HG03060 (cell line): ENCODE measurements at regions not wholly inside any gene's neighbourhood (a gene's known extent, or its start where the extent isn't known, plus 50 kb on each side); places are given as distances from the start of the nearest gene placed in this dataset.

Experiments used
- ATAC-seq: cut with Tn5 transposase; IDR thresholded peaks from one replicate; pipeline ENCODE4 v1.9.1; 2021; ENCODE audit warnings: low read depth, moderate number of reproducible peaks; ENCODE audit not compliant: unreplicated experiment

DNA sequence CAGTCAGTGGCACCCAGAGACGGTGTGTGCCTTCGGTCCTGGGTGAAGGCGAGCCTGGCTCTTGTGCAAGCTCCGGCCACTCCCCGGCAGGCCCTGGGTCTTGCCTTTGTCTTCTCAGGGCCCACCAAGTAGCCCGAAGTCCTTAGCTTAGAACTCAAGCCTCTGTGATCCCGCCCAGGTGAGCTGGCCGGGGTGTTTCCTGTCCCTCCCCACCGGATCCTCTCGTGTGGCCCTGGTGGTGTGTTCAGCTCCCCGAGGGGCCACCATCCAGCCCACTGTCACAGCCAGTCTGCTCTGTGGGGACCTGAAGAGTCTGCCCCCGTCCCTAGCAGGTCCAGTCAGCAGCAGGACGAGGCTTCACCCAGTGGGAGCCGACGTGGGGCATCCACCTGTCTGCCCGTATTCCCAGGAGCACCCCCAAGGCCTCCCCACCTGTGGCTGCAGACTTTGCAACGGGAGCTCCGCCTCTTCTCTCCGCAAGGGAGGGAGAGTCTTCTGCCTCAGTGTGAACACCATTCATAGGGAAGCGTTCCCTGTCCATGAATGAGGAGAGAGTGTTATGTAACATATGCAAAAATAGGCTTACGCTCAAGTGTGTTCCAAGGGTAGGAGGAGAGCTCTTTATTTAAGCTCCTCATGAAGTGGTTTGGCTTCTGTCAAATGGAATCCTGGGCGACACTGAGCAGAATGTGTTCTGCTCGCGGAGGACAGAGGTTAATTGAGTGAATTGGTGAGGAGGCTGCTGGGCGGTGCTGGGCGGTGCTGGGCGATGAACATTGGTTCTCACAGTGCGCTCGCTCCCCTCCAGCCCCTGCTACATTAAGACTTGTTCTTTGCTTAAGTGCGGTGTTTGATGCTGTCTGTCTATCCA is 108.9 kb downstream of the CRYAA start:
- no peak for ATAC-seq

DNA sequence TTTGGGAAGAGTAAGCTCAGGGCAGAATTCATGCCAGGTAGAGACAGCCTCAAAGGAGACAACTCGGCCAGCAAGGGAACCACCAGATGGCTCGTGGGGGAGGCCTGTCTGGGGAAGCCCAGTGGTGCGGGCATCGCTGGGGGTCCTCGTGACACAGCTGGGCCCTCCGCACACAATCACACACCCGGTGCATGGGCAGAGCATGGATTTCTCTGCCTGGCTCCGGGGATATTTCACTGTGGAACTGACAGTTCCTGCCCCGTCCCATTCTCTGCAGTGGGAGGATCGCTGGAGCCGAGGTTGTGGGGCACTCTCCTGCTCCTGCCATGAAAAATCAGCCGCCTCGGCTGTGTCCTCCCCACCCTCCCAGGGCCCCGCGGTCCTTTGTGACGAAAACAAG is 108.0 kb downstream of the CRYAA start:
- no peak for ATAC-seq

DNA sequence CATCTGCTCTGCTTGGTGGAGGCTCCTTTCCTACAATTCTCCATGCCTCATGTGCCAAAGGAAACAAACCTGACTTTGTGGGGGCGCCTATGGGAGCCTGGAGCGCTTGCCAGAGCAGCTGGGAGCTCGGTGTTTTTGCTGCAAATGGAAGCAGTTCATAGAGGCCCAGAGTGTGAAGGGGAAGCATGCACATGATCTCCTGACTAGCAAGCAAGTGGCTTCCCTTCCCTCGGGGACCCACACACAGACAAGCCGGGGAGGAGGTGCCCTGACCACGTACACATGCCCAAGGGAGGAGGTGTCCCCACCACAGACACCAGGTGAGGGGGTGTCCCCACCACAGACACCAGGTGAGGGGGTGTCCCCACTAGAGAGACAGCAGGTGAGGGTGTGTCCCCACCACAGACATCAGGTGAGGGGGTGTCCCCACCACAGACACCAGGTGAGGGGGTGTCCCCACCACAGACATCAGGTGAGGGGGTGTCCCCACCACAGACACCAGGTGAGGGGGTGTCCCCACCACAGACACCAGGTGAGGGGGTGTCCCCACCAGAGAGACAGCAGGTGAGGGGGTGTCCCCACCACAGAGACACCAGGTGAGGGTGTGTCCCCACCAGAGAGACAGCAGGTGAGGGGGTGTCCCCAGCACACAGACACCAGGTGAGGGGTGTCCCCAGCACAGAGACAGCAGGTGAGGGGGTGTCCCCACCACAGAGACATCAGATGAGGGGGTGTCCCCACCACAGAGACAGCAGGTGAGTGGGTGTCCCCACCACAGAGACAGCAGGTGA is 106.8 kb downstream of the CRYAA start:
- ATAC-seq = no peak

DNA sequence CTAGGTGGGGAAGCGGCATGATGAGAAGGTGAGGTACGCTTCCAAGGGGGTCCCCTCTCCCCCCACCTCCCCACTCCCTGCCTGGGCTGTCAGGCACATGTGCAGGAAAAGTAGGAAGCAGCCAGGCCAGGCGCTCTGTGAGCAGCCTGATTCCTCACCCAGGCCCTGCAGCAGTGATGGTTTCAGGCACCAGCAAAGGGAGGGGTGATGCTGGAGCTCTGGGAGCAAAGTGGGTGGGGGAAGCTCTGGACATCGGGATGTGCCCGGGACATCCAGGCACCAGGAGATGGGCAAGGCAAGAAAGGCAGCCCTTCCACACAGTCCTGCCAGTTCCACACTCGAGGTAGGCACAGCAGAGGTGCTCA is 106.1 kb downstream of the CRYAA start:
- ATAC-seq = no peak

DNA sequence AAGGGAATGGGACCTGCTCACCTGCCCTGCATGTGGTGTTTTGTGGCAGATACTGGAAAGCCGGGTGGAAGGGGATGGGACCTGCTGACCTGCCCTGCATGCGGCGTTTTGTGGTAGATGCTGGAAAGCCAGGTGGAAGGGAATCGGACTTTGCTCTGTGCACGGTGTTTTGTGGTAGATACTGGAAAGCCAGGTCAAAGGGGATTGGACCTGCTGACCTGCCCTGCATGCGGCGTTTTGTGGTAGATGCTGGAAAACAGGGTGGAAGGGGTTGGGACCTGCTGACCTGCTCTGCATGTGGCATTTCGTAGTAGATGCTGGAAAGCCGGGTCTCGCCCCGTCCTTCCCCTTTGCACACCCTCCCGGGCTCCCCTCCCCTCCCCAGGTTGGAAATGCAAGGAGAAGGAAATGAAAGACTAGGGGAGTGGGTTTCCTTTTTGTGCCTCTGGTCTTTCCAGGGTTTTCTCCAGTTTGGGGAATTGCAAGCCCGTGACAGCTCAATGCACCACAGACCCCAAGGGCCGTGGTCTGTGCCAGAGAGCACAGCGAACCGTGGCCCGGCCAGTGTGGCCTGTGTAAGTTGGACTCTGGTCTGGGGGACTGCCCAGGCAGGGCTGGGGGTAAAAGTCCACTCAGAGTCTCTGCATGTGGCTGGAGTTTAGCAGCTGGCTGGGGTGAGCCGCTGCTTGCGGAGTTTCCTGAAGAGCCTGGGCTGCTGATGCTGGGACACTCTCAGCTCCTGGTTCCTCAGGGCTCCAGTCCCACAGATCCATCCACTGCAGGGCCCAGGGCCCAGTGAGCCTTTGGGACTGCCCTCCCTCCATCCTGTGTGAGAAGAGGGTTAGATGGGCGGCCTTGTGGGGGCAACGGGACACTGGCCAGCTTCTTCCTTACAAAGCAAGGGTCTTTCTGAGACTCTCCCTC is 105.5 kb downstream of the CRYAA start:
- no peak for ATAC-seq

DNA sequence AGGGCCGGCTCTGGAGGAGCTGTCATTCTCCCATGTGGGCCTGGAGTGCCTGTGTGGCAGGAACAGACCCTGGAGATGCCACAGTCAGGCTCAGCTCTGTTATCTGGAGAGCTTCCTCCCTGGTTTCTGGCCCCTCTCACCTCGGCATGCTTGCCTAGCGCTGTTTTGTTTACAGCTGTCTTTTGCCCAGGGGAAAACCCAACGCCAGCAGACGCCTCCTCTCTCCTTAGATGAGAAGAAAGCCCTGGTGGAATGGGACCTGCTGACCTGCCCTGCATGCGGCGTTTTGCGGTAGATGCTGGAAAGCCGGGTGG is 104.9 kb downstream of the CRYAA start:
- no peak for ATAC-seq

DNA sequence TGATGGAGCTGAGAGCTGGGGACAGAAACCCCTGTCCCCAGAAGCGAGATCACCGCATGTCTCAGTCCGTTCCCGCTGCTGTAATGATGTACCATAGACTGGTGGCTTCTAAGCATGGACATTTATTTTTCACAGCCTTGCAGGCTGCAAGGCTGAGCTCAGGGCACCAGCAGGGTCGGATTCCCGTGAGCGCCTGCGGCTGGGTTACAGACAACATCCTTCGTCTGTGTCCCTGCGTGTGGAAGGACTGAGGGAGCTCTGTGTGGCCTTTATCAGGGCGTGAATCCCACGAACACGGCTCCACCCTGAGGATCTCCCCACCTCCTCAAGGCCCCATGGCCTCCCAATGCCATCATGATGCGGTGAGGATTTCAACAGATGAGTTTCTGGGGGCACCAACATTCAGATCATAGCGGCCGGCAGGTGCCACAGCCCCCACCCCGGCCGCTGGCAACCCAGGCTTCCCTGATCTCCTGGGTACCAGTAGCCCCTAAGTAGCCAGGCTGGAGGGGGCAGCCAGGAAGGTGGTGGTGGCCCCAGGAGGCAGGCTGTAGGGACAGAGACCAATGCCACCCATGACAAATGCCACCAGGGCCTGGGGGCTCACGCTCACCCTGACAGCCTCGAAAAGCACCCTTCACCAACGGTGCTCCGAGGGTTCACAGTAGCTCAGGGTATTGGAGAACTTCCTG is 104.4 kb downstream of the CRYAA start:
- ATAC-seq = no peak

DNA sequence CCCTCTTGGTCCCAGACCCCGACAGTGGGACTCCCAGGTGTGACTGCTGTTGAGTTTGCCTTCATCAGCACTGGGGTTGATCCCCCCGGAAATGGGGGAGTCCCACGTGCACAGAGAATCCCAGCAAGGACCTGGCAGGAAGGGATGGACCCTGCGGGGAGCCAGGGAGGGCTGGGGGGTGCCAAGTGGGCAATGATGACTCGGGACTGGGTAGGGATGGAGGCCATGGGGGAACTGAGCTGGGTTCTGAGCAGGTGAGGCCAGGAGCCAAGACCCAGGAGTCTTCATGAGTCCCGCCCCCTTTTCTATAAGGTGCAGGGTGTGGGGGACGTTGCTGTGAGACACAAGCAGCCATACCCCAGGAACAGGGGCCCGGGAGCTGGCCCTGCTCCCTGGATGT is 103.8 kb downstream of the CRYAA start:
- ATAC-seq = no peak

DNA sequence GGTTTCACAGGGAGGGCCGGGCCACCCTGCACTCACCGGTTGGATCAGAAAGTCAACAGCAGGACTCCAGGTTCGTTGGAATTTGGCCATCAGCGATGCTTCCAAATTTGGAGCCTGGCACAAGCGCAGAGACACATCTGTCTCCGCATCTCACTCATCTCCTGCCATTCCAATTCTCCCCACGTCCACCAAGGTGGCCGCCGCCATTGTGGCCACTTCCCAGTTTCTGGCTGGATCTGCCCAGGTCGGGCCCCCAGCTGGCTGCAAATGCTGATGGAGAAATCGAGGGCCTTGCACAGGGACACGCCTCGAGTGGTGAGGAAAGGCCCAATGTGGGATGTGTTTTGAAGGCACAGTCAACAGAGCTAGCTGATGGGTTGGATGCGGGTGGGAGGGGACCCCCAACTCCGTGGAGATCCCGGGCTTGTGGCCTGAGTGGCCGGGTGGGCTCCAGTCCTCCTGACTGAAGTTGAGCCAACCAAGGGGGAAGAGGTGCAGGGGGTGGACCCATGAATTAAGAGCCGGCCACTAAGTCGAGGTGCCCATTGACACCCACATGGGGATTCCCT is 102.7 kb downstream of the CRYAA start:
- ATAC-seq = no peak

DNA sequence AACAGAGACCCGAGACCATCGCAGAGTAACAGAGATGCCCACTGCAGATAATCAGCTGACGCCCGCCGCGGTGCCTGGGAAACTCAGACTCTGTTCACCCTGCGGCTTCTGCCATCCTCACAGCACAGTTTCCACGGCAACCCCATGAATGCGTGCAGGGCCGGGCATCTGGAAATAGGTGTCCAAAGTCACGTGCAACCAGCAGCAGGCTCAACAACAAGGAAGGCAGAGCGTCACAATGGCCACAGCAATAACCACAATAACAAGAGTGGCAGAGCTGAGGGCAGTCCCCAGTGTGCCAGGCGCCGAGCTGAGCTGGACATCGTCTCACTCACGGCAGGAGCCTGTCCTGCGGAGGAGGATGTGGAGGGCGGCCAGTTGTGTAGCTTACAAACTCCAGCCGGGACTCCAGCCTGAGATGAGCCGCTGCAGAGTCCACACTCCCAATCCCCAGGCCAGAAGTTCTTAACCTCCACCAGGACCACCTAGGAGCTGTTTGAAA is 102.0 kb downstream of the CRYAA start:
- no peak for ATAC-seq

DNA sequence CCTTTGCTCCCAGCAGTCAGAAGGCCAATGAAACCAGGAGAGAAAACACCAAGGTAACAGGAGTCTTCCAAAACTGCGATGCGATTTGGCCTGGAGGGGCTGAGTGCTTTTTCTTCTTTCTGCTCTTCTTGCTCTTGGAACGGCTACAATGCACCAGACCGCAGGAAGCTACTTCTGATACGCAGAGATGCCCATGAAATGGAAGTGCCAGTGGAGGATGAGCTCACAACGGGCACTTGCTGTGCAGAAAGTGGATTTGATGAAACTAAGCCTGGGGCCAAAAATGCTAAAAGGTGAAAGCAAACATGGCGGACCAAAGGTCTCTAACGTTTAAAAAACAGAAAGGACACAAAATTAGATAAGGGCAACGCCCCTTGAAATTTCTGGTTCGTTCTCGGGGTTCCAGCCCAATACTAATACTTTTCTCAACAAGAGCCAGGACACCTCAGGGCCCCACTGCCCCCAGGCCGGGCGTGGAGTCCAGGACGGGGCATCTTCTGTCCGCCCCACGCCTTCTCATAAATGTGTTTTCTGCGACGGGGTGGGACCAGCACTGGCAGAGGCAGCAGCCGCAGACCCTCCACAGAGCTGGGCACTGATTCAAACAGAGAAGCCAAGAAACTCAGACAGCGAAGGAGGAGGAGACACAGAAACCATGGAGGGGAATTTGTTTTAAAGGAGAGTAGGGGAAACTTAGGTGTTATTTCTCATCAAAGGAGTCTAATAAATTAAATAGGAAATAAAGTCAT is 101.3 kb downstream of the CRYAA start:
- no peak for ATAC-seq

DNA sequence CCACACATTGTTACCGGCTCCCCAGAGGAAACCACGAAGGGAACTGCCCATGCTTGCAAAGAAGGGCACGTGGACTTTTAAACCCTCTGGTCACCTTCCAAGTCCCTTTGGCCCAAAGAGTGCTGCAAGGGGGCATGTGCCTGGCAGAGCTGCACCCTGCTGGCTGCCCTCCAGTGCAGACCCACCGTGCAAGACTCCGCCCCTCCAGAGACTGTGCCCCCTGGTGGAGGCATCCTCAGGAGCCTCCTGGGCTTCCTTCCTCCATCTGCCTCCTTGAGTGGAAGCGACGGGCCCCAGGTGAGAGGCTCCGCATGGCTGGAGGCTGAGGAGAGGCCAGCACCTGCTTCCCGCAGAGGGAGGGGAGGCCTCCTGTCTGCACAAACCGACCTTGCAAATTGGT is 100.6 kb downstream of the CRYAA start:
- ATAC-seq = no peak

DNA sequence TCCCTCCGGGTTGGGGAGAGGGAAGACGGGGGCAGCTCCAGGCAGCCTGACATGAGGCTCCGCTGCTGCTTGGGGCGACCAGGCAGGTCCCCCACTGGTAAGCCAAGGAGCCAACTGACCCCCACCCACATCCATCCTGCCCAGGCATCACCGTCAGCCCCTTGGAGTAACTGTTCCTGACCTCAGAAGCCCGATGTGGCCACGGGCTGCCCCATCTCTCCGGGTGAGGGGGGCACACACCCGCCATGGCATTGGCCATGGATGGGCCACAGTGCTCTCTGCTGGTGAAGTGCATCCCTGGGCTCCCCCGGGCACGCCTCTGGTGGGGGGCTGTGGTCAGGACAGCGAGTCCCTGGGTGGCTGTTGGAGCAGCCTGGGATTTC is 100.0 kb downstream of the CRYAA start:
- no peak for ATAC-seq

DNA sequence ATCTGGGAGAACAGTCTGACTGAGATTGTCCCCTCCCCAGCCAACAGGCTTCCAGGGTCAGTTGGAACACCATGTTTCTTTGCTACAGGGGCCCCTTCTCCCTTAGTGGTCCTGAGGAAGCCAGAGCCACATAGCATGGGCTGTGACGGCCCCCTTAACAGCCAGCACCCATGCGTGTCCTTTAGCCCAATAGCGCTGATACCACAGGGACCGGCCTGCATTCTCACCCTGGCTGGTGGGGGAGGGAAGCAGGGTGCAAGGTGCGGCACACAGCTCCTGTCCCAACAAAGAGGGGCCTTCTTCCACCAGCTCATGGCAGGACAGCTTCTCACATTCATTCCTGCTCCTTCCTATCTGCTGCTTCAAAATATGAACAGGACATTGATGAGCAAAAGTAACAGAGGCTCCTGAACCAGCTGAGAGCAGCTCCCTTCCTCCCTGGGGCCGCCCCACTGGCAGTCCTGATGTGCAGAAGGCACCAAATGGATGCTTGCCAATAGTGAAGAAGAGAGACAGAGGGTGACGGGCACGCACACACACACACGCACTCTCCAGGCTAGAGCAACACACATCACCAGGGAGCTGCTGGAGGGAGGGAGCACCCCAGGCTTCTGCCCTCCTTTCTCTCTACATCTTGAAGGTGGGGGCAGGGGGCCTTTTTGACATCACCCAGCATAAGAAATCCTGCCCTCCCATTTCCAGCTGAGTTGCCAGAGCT is 99.4 kb downstream of the CRYAA start:
- no peak for ATAC-seq

DNA sequence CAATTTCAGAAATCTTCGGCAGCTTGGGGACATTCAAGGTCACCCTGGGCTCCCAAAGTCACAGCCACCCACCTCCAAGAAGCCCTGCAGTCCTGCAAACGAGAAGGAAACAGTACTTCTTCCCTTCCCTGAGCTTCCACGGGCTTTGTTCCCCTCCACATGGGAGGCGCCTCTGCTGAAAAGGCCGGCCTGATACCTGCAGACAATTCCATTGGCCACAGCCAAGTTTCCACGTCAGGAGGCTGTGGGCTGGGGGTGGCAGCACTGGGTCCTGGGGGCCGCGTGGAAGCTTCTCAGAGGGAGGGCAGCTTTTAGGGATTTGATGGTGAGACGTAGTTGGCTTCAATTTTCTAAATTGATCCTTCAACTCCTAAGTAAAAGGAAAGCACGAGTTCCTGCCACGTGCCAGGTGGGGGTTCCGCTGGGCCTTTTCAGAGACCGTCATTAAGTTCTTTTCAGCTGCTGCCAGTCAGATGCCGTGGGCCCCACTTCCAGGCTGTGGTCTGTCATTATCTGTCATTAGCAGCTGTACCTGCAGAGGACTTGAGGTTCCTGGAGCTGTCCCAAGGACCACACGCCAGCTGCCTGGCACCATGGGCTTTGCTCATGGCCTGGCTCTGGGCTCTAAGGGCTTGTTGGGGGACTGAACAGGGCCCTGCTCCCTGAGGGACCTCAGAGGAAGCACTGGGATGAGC is 98.7 kb downstream of the CRYAA start:
- no peak for ATAC-seq

DNA sequence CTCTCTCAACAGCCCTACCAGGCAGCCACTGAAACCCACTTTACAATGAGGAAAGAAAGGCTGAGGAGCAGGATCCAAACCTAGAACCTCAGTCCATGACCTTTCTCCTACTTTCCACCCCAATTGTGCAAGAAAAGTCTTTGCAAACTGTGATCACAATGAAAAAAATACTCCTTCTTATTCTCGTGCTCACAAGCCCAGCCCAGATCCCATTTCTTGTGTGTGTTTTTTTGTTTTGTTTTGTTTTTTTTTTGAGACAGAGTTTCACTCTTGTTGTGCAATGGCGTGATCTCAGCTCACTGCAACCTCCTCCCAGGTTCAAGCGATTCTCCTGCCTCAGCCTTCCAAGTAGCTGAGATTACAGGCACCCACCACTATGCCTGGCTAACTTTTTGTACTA is 97.7 kb downstream of the CRYAA start:
- no peak for ATAC-seq

DNA sequence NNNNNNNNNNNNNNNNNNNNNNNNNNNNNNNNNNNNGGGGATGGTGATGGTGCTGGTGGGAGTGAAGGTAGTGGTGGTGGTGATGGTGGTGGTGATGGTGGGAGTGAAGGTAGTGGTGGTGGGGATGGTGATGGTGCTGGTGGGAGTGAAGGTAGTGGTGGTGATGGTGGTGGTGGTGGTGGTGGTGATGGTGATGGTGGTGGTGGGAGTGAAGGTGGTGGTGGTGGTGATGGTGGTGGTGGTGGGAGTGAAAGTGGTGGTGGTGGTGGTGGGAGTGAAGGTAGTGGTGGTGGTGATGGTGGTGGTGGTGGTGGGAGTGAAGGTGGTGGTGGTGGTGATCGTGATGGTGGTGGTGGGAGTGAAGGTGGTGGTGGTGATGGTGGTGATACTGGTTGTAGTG is 93.6 kb downstream of the CRYAA start:
- no peak for ATAC-seq
